Thyroid gland (tissue), 4 donors: ENCODE measurements at regions not wholly inside any gene's neighbourhood (a gene's known extent, or its start where the extent isn't known, plus 50 kb on each side); places are given as distances from the start of the nearest gene placed in this dataset.
"Not testable (repeated sequence)": the region's sequence is repeated elsewhere in the genome, so short reads cannot be mapped to it uniquely, and the experiment has no call there.

ENCODE experiments used
- DNase-seq, 2 donors: peaks; one replicate each; pipeline ENCODE4 v3.0.0-alpha.2; 2019
- H3K27ac ChIP-seq, 3 donors: fragments of 200-600 bp; sonication (generic); 1 replicate in 2 of 3; 2 replicates in 1 of 3; pipeline ENCODE4 v1.5.1; 2016 to 2019; ENCODE audit warnings: mild to moderate bottlenecking in 1 of 3, moderate library complexity in 1 of 3
- H3K27me3 ChIP-seq: fragments of 200-600 bp; sonication (generic); one replicate; pipeline ENCODE4 v1.5.1; 2019
- H3K36me3 ChIP-seq, 2 donors: fragments of 200-600 bp; sonication (generic); one replicate each; pipeline ENCODE4 v1.5.1; 2016 to 2019
- H3K4me1 ChIP-seq, 2 donors: fragments of 200-600 bp; sonication (generic); one replicate each; pipeline ENCODE4 v1.5.1; 2017 to 2019
- H3K4me3 ChIP-seq, 3 donors: fragments of 200-600 bp; sonication (generic); replicated peaks in 1 of 3; 1 replicate in 2 of 3; 2 replicates in 1 of 3; pipeline ENCODE4 v1.5.1; 2016; ENCODE audit warnings: mild to moderate bottlenecking in 1 of 3
- H3K9me3 ChIP-seq: fragments of 200-600 bp; sonication (generic); one replicate; pipeline ENCODE4 v1.5.1; 2017
- CTCF ChIP-seq, 6 experiments: fragments of 200-600 bp in 3 of 6; fragments of 450-650 bp in 3 of 6; sonication (generic) in 3 of 6; IDR thresholded peaks; one replicate each; pipeline ENCODE4 v1.5.1; 2016 to 2019; ENCODE audit warnings: antibody characterized with exemption in 6 of 6, mild to moderate bottlenecking in 2 of 6, inconsistent platforms in 1 of 6, moderate library complexity in 1 of 6
- POLR2A ChIP-seq, 2 donors: fragments of 450-650 bp; IDR thresholded peaks; one replicate each; pipeline ENCODE4 v1.6.1; 2017; ENCODE audit warnings: antibody characterized with exemption in 2 of 2, mild to moderate bottlenecking in 2 of 2, moderate library complexity in 1 of 2
- WGBS, 2 donors: methylation state at CpG; one replicate each; pipeline ENCODE4 v1.1.5; 2017; 5-methylcytosine and 5-hydroxymethylcytosine counted together
- intact Hi-C: fragments of 100-400 bp; cut with DNase I; formaldehyde crosslinking; loops from one replicate; pipeline ENCODE4 v1.15.1; 2023

GRCh38 chrX:85808217-85808616 lies 239.1 kb downstream of the CHM start:
- Histone ChIP-seq H3K27ac (no peak overlapping the region), H3K9me3 (no peaks in the 10 kb centered on the region), H3K4me1 (no peaks in the 10 kb centered on the region), H3K4me3 (no peak overlapping the region), H3K36me3 (no peaks in the 10 kb centered on the region), H3K27me3 (no peaks in the 10 kb centered on the region)
- 66 to 83% methylated on average over 1 to 6 of the region's 6 CpGs for WGBS, 2 donors
- TF ChIP-seq CTCF (IDR thresholded peaks at IDR 0.05) (no peak), POLR2A (IDR thresholded peaks at IDR 0.05) (no peak)
- DNase-seq = no peak
- intact Hi-C loops = no loop called here

- H3K36me3 ChIP-seq, H3K9me3 ChIP-seq, H3K27ac ChIP-seq, H3K4me3 ChIP-seq, intact Hi-C loops, H3K27me3 ChIP-seq, H3K4me1 ChIP-seq, DNase-seq: not testable (repeated sequence)
- WGBS, 2 donors = 91 to 100% methylated on average over 1 to 4 of the region's 8 CpGs
These were observed 275.0 kb downstream of the CHM start for GRCh38 chrX:85772391-85772790.

GRCh38 chrX:85765651-85766050 lies 281.7 kb downstream of the CHM start:
- no peaks in the 10 kb centered on the region for H3K27me3 ChIP-seq
- 53 to 80% methylated on average over 3 of the region's 3 CpGs for WGBS, 2 donors

GRCh38 chrX:85723025-85723424 lies 324.3 kb downstream of the CHM start:
- H3K27ac ChIP-seq, DNase-seq, intact Hi-C loops, H3K4me3 ChIP-seq, H3K36me3 ChIP-seq, H3K27me3 ChIP-seq, H3K4me1 ChIP-seq, H3K9me3 ChIP-seq: not testable (repeated sequence)
- 94% methylated on average over 1 of the region's 2 CpGs for WGBS, 2 donors

More at GRCh38 chrX:85765651-85766050, 281.7 kb downstream of the CHM start:
- H3K4me1 ChIP-seq = no peaks in the 10 kb centered on the region
- H3K27ac ChIP-seq = no peak overlapping the region
- intact Hi-C loops = no loop called here
- no peaks in the 10 kb centered on the region for H3K9me3 ChIP-seq
- no peak for DNase-seq
- TF ChIP-seq POLR2A (IDR thresholded peaks at IDR 0.05) = no peak
- TF ChIP-seq CTCF (IDR thresholded peaks at IDR 0.05) = no peak
- no peak overlapping the region for H3K4me3 ChIP-seq
- H3K36me3 ChIP-seq = no peaks in the 10 kb centered on the region

- intact Hi-C loops, H3K36me3 ChIP-seq, H3K27ac ChIP-seq, H3K4me1 ChIP-seq, H3K4me3 ChIP-seq, H3K9me3 ChIP-seq, DNase-seq, H3K27me3 ChIP-seq: not testable (repeated sequence)
- 82 to 93% methylated on average over 1 of the region's 1 CpG for WGBS, 2 donors
These were observed 323.8 kb upstream of the POF1B start for GRCh38 chrX:85703233-85703632.

GRCh38 chrX:85698921-85699320 lies 319.5 kb upstream of the POF1B start:
- no peaks in the 10 kb centered on the region for H3K9me3 ChIP-seq
- no peak for TF ChIP-seq CTCF (IDR thresholded peaks at IDR 0.05)
- no peak for TF ChIP-seq POLR2A (IDR thresholded peaks at IDR 0.05)
- H3K36me3 ChIP-seq = no peaks in the 10 kb centered on the region
- H3K4me3 ChIP-seq = no peak overlapping the region
- no peaks in the 10 kb centered on the region for H3K4me1 ChIP-seq
- no peaks in the 10 kb centered on the region for H3K27me3 ChIP-seq
- DNase-seq = no peak
- WGBS, 2 donors = 17 to 58% methylated on average over 1 to 3 of the region's 5 CpGs
- intact Hi-C loops = no loop called here
- no peak overlapping the region for H3K27ac ChIP-seq

GRCh38 chrX:85685843-85686242 lies 306.4 kb upstream of the POF1B start:
- Histone ChIP-seq H3K4me1 (no peaks in the 10 kb centered on the region), H3K9me3 (no peaks in the 10 kb centered on the region), H3K27ac (no peak overlapping the region), H3K4me3 (no peak overlapping the region), H3K36me3 (no peaks in the 10 kb centered on the region), H3K27me3 (no peaks in the 10 kb centered on the region)
- TF ChIP-seq CTCF (IDR thresholded peaks at IDR 0.05) = no peak
- no peak for TF ChIP-seq POLR2A (IDR thresholded peaks at IDR 0.05)
- intact Hi-C loops = no loop called here
- no peak for DNase-seq
- 60 to 80% methylated on average over 2 to 5 of the region's 5 CpGs for WGBS, 2 donors
